ENCODE measurements at regions not wholly inside any gene's neighbourhood (a gene's known extent, or its start where the extent isn't known, plus 50 kb on each side); places are given as distances from the start of the nearest gene placed in this dataset.

GRCh38 chr6:166085500-166085899, 82.2 kb downstream of the TBXT start:
- no peak overlapping the region for H3K4me2 ChIP-seq (ENCODE audit: low read length)
- no peaks in the 10 kb centered on the region for H3F3A ChIP-seq (ENCODE audit: insufficient read depth, low read length, poor library complexity, severe bottlenecking)
- no peaks in the 10 kb centered on the region for H4K20me1 ChIP-seq (ENCODE audit: insufficient read depth)
- no peak overlapping the region for H3K27ac ChIP-seq (ENCODE audit: low read length)
- H3K4me3 ChIP-seq (ENCODE audit: low read length) = no peak overlapping the region
- H3K9me3 ChIP-seq (ENCODE audit: low read length) = no peaks in the 10 kb centered on the region
- H3K27me3 ChIP-seq (ENCODE audit: insufficient read depth, low read depth, low read length) = no peaks in the 10 kb centered on the region
- H3K79me2 ChIP-seq (replicated peaks; ENCODE audit: insufficient read depth, low read length) = no peaks in the 10 kb centered on the region
- no peak overlapping the region for H2AFZ ChIP-seq (ENCODE audit: low read depth, low read length)
- H3K36me3 ChIP-seq (ENCODE audit: insufficient read depth, low read length) = no peaks in the 10 kb centered on the region
- TF ChIP-seq EP300 (conservative IDR thresholded peaks at IDR 0.05; ENCODE audit: poor library complexity, severe bottlenecking) (no peak), RAD21 (conservative IDR thresholded peaks at IDR 0.05) (no peak), TAF1 (IDR thresholded peaks at IDR 0.05; ENCODE audit: low read depth) (no peak), SMC3 (conservative IDR thresholded peaks at IDR 0.05; ENCODE audit: poor library complexity) (no peak), POLR2AphosphoS5 (IDR thresholded peaks at IDR 0.05) (no peak), REST (IDR thresholded peaks at IDR 0.05; ENCODE audit: borderline replicate concordance) (no peak), EZH2 (IDR thresholded peaks at IDR 0.05; ENCODE audit: borderline replicate concordance, insufficient read depth, low read length, poor library complexity, severe bottlenecking) (no peak), MXI1 (conservative IDR thresholded peaks at IDR 0.05; ENCODE audit: poor library complexity, severe bottlenecking) (no peak), CTCF (IDR thresholded peaks at IDR 0.05; ENCODE audit: poor library complexity, severe bottlenecking) (no peak)
- no peaks in the 10 kb centered on the region for H3K9me2 ChIP-seq (ENCODE audit: insufficient read depth, low read length)
- no peak overlapping the region for H3K9ac ChIP-seq (ENCODE audit: low read length)

- no peak overlapping the region for H3K4me3 ChIP-seq (ENCODE audit: low read length)
- H2AFZ ChIP-seq (ENCODE audit: low read depth, low read length) = no peak overlapping the region
- no peaks in the 10 kb centered on the region for H3K9me3 ChIP-seq (ENCODE audit: low read length)
- no peaks in the 10 kb centered on the region for H4K20me1 ChIP-seq (ENCODE audit: insufficient read depth)
- H3F3A ChIP-seq (ENCODE audit: insufficient read depth, low read length, poor library complexity, severe bottlenecking) = no peaks in the 10 kb centered on the region
- no peak overlapping the region for H3K27ac ChIP-seq (ENCODE audit: low read length)
- no peak overlapping the region for H3K9ac ChIP-seq (ENCODE audit: low read length)
- no peak overlapping the region for H3K4me2 ChIP-seq (ENCODE audit: low read length)
- no peaks in the 10 kb centered on the region for H3K9me2 ChIP-seq (ENCODE audit: insufficient read depth, low read length)
- no peaks in the 10 kb centered on the region for H3K27me3 ChIP-seq (ENCODE audit: insufficient read depth, low read depth, low read length)
- TF ChIP-seq EZH2 (IDR thresholded peaks at IDR 0.05; ENCODE audit: borderline replicate concordance, insufficient read depth, low read length, poor library complexity, severe bottlenecking) (no peak), RAD21 (conservative IDR thresholded peaks at IDR 0.05) (no peak), CTCF (IDR thresholded peaks at IDR 0.05; ENCODE audit: poor library complexity, severe bottlenecking) (no peak), EP300 (conservative IDR thresholded peaks at IDR 0.05; ENCODE audit: poor library complexity, severe bottlenecking) (peak; percentile 83), MXI1 (conservative IDR thresholded peaks at IDR 0.05; ENCODE audit: poor library complexity, severe bottlenecking) (no peak), POLR2AphosphoS5 (IDR thresholded peaks at IDR 0.05) (peak; percentile 61), SMC3 (conservative IDR thresholded peaks at IDR 0.05; ENCODE audit: poor library complexity) (no peak), REST (IDR thresholded peaks at IDR 0.05; ENCODE audit: borderline replicate concordance) (no peak), TAF1 (IDR thresholded peaks at IDR 0.05; ENCODE audit: low read depth) (no peak)
- no peaks in the 10 kb centered on the region for H3K36me3 ChIP-seq (ENCODE audit: insufficient read depth, low read length)
- H3K79me2 ChIP-seq (replicated peaks; ENCODE audit: insufficient read depth, low read length) = no peaks in the 10 kb centered on the region
Measured at GRCh38 chr6:166084951-166085350, 82.7 kb downstream of the TBXT start.

Measured in neural cell (in vitro differentiated cells).